ENCODE measurements at regions not wholly inside any gene's neighbourhood (a gene's known extent, or its start where the extent isn't known, plus 50 kb on each side); places are given as distances from the start of the nearest gene placed in this dataset.
"Not testable (repeated sequence)": the region's sequence is repeated elsewhere in the genome, so short reads cannot be mapped to it uniquely, and the experiment has no call there.

DNA sequence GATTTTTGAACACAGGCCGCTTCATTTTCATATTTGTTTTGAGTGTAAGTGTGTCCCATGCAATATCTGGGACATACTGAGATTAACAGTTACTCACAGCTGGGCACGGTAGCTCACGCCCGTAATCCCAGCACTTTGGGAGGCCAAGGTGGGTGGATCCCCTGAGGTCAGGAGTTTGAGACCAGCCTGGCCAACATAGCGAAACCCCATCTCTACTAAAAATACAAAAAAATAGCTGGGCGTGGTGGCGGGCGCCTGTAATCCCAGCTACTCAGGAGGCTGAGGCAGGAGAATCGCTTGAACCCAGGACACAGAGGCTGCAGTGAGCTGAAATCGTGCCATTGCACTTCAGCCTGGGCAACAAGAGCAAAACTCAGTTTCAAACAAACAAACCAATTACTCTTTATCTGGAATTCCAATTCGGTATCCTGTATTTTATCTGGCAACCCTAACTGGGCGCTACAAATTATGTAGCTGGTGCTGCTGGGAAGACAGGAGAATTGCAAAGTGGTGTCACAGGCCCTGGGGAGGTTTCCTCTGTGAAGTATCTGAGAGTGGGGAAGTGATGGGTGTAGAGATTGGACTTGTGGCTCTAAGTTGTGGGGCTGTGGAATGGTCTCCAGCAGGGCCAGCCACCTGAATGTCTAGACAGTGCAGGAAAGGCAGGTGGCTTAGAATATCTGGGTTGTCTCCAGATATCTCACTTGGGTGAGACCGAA is 73.3 kb upstream of the SPRY4 start:
- not testable (repeated sequence) for TF ChIP-seq CTCF (IDR thresholded peaks at IDR 0.05; ENCODE audit: borderline replicate concordance, extremely low read depth, low read length, poor library complexity, severe bottlenecking); EZH2 (IDR thresholded peaks at IDR 0.05; ENCODE audit: borderline replicate concordance, low read depth, low read length, severe bottlenecking)
